ENCODE measurements at regions not wholly inside any gene's neighbourhood (a gene's known extent, or its start where the extent isn't known, plus 50 kb on each side); places are given as distances from the start of the nearest gene placed in this dataset.
A peak's percentile ranks its signal among the peaks of the same experiment; 100 is the strongest.
"Not testable (repeated sequence)": the region's sequence is repeated elsewhere in the genome, so short reads cannot be mapped to it uniquely, and the experiment has no call there.

DNA sequence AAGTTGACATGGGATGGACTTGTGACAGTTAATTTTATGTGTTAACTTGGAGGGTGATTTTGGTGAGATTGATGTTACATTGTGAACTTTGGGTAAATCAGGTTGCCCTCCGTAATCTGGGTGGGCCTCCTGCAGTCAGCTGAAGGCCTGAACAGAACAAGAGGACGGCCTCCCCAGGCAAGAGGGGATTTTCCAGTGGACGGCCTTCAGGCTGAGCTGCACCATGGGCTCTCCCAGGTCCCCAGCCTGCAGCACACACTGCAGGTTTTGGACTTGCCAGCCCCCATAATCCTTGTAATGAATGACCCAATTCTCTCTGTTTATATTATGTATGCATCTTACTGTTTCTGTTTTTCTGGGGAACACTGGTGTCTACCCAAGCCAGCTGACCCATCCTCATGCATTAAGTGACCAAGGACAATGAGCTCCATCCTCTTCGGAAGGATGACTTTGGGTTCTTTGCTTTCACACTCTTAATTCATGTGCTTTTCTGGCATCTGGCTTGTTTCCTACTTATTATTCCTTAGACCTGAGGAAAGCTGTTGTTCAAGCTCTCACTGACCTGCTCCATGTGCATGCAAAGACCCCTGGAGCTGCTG lies 64.2 kb downstream of the DACT2 start:
- no peak for DNase-seq
- no peak overlapping the region for H3K4me3 ChIP-seq
- H3K27me3 ChIP-seq, result no peaks in the 10 kb centered on the region; the same call in 1 of the 2 replicates
- no peaks in the 10 kb centered on the region for H3K36me3 ChIP-seq
- H3K4me1 ChIP-seq, result no peaks in the 10 kb centered on the region
- no peak overlapping the region for H3K27ac ChIP-seq
- H3K9me3 ChIP-seq (replicated peaks), result no peaks in the 10 kb centered on the region

DNA sequence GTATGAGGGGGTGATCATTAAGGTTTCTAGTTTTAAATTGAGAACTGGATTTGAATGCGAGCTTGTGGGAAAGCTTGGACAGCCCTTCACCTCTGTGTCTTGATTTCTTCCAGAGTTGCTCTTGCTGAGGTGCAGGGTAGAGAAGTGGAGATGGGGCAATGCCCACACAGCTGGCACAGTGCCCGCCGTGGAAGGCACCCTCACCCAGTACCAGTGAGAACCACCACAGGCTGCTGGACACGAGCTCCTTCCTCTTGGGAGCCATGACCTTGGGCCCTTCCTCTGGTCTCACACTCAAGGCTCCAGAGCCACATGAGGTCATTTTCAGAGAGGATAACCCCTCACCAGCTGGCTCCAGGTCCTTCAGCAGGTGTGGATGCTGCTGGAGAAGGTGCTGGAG lies 67.3 kb downstream of the DACT2 start:
- Histone ChIP-seq H3K27ac (no peak overlapping the region), H3K9me3 (replicated peaks) (no peaks in the 10 kb centered on the region), H3K36me3 (no peaks in the 10 kb centered on the region), H3K27me3 (peaks cover 6% of the 10 kb centered on the region; the same call in 1 of the 2 replicates), H3K4me3 (no peak overlapping the region), H3K4me1 (no peaks in the 10 kb centered on the region)
- no peak for DNase-seq

DNA sequence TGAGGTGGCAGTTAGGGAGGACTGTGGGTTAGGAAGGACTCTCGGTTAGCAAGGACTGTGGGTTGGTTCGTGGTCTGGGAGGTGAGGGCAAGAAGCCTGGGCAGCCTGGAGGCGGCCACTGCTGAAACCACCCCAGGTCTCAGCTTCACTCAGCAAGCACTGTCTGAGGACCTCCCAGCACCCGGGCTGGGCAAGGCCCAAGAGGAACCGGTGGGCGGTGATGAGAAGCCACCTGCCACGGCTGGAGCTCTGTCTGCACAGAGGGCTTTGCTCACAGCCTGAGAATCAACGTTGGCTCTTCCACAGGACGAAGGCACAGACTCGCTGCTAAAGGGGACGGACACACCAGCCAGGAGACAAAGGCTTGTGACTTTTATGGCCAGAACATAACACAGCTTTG lies 69.3 kb downstream of the DACT2 start:
- no peak overlapping the region for H3K27ac ChIP-seq
- no peaks in the 10 kb centered on the region for H3K4me1 ChIP-seq
- DNase-seq, result no peak
- no peaks in the 10 kb centered on the region for H3K9me3 ChIP-seq (replicated peaks)
- H3K27me3 ChIP-seq, result peaks cover 12% of the 10 kb centered on the region
- H3K36me3 ChIP-seq, result no peaks in the 10 kb centered on the region
- no peak overlapping the region for H3K4me3 ChIP-seq

DNA sequence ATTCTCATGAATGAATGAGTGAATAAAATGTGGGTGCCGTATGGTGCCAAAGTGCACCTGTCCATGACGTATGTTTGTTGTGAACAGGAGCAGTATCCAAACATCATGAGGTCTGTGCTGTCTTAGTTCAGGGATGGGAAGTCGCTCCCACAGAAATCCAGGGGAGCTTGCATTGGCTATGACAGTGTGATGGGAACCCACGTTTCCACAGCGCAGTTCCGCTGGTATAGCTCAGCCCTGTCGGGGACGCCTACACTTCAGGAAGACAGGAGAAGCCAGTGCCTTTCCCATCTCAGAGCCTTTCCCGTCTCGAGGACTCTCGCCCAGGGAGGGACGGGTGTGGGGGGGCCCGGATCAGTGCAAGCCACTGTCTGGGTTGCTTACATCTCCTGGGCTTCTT lies 69.8 kb downstream of the DACT2 start:
- Histone ChIP-seq H3K27ac (no peak overlapping the region), H3K36me3 (no peaks in the 10 kb centered on the region), H3K4me3 (no peak overlapping the region), H3K27me3 (peaks cover 12% of the 10 kb centered on the region), H3K9me3 (replicated peaks) (no peaks in the 10 kb centered on the region), H3K4me1 (no peaks in the 10 kb centered on the region)
- DNase-seq, result no peak

DNA sequence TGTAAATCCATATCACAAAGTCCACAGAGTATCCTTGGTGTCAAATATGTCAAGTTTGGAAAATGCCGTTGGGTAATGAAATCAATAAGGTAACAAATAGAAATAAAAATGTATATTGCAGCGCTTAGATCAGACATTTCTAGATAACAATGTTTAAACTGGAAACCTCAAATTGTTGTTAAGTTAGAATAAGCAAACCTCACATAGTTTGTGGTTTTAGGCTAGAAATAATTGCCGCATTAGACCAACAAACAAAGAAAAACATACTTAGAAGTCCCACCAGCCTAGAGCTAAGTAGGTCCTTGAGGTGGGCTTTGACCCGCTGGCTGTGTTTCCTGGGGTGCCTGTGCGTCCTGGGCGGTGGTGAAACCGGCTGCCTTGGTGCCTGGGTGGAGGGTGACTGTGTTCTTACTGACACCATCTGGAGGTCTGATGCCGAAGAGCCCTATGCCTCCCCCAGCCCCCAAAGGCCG lies 71.4 kb downstream of the DACT2 start:
- no peak for DNase-seq
- H3K4me3 ChIP-seq, result no peak overlapping the region
- no peaks in the 10 kb centered on the region for H3K9me3 ChIP-seq (replicated peaks)
- H3K27me3 ChIP-seq, result peaks cover 12% of the 10 kb centered on the region
- H3K36me3 ChIP-seq, result no peaks in the 10 kb centered on the region
- H3K27ac ChIP-seq, result no peak overlapping the region
- H3K4me1 ChIP-seq, result no peaks in the 10 kb centered on the region

DNA sequence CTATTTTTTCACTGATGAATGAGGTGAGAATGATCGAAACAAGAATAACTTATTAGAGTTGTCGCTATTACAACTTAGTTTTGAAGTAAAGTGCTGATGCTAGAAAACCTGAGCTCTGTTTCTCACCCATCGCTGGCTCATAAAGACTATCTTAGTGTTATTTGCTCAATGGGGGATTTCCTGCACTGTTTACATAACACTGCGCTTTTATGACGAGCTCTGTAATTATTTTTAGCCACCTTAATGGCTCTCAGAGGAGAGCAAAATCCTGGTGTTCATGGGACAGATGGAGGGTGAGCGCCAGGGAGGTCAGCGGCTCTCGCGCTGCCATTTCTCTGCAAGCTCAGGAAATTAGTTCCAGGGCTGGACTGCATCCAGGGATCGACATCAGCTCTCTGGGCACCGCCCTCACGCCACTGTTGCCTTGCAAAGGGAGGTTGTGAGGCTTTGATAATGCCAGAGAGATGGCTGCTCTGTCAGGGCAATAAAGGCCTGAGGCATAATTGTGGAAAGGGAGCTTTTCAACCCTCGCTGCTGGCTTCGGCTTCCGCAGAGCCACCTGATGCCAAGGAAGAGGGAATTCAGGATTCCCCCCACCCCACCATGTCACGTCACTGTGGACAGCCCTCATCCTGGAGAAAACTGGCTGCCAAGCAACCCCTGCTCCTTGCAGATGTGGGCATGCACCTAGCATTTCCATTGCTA lies 72.0 kb downstream of the DACT2 start:
- Histone ChIP-seq H3K9me3 (replicated peaks) (no peaks in the 10 kb centered on the region), H3K4me1 (no peaks in the 10 kb centered on the region), H3K4me3 (no peak overlapping the region), H3K27me3 (peaks cover 12% of the 10 kb centered on the region), H3K27ac (no peak overlapping the region), H3K36me3 (no peaks in the 10 kb centered on the region)
- DNase-seq, result peak; percentile 16 to 21

DNA sequence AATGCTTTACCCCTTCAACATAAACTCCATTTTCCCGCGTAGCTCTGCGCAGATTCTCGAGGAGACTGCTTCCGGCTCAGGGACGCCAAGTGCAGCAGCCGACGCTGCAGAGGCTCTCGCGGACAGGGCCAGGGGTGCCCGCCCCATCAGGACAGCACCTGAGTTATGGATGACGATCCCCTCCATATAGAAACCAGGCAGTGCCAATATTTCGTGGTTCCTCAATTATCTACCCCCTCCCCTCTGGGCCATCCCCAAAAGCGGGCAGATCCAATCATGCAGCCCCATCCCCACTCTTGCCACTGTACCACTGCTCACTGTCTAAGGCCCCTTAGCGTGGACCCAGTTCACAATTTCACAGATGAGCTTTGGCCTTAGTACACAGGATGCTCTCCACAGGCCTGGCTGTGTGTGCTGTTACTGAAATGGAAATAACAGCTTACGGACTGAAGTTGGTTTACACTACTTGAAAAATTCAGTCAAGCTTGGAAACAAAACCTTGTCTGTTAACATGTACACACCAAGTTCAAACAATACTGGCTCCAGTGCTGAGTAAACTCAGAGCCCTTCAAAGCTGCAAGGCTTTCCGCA lies 74.5 kb downstream of the DACT2 start:
- Histone ChIP-seq H3K27me3 (peaks cover 23% of the 10 kb centered on the region), H3K36me3 (no peaks in the 10 kb centered on the region), H3K9me3 (replicated peaks) (no peaks in the 10 kb centered on the region), H3K27ac (no peak overlapping the region), H3K4me3 (no peak overlapping the region), H3K4me1 (no peaks in the 10 kb centered on the region)
- no peak for DNase-seq

DNA sequence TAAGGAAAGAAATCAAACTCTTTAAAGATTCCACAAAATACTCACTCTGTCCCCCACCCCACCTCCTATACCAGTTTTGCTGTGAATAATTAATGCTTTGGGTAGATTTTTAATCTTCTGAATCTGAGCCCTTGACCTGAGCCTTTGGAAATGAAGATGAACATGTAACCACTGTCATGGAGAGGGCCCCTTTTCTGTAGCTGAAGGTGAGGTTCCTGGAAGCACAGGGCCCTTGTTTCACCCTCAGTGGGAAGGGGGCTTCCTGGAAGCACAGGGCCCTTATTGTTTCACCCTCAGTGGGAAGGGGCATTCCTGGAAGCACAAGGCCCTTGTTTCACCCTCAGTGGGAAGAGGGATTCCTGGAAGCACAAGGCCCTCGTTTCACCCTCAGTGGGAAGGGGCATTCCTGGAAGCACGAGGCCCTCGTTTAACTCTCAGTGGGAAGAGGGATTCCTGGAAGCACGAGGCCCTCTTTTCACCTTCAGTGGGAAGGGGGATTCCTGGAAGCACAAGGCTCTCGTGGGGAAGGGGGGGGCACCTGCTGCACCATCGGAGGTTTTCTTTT lies 75.7 kb downstream of the DACT2 start:
- H3K9me3 ChIP-seq (replicated peaks), result no peaks in the 10 kb centered on the region
- no peak overlapping the region for H3K27ac ChIP-seq
- H3K36me3 ChIP-seq, result no peaks in the 10 kb centered on the region
- no peak overlapping the region for H3K4me3 ChIP-seq
- no peak for DNase-seq
- H3K27me3 ChIP-seq, result peaks cover 23% of the 10 kb centered on the region
- no peaks in the 10 kb centered on the region for H3K4me1 ChIP-seq

DNA sequence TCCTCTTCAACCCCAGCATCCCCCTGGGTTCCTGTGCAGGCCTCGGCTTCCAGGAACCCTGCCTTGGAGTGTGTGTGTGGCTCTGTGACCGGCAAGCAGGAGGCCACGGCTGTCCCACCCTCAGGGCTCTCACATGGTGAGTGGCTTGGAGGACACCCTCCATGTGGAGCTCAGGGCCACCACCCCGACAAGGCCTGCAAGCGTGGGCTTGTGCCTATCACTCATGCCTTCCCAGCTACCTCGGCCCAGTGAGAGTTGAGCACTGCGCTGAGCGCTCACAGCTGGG lies 76.7 kb downstream of the DACT2 start:
- H3K27ac ChIP-seq, result no peak overlapping the region
- H3K9me3 ChIP-seq (replicated peaks), result no peaks in the 10 kb centered on the region
- no peak for DNase-seq
- H3K27me3 ChIP-seq, result peaks cover 18% of the 10 kb centered on the region
- no peaks in the 10 kb centered on the region for H3K4me1 ChIP-seq
- no peaks in the 10 kb centered on the region for H3K36me3 ChIP-seq
- H3K4me3 ChIP-seq, result no peak overlapping the region

DNA sequence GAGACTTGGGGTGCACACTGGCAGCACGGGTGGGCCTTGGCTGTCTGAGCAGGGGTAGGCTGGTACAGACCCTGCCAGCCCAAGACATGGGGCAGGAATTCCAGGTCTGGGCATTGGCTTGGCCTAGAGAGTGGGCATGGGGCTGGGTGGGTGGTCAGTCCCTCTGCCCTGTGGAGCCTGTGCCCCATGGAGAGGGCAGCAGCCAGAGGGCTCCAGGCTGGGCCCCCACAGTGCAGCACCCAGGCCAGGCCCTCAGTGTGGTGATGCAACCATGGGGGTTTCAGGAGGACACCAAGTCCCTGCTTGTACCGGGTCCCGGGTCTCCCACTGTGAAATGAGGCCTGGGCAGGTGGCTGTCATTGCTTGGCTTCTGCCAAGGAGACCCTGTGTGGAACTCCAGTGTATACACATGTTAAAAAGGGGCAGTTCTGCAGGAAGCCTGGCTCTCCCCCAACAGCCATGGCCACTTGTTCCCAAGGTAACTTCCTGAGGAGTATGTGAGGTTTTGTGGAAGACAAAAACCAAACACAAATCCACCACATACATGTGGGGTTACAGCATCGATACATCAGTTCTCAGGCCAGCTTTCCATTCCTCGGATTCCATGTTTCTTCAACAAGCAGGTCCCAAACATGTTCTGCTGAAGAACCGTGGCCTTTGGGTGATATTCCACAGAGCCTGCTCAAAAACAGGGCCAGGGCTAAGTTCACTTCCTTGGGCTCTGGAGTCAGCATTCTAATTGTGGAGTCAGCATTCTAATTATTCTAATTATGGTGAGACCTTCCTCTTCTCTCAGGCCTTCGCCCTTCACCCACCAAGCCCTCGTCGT lies 77.3 kb downstream of the DACT2 start:
- no peaks in the 10 kb centered on the region for H3K9me3 ChIP-seq (replicated peaks)
- peaks cover 17% of the 10 kb centered on the region for H3K27me3 ChIP-seq

DNA sequence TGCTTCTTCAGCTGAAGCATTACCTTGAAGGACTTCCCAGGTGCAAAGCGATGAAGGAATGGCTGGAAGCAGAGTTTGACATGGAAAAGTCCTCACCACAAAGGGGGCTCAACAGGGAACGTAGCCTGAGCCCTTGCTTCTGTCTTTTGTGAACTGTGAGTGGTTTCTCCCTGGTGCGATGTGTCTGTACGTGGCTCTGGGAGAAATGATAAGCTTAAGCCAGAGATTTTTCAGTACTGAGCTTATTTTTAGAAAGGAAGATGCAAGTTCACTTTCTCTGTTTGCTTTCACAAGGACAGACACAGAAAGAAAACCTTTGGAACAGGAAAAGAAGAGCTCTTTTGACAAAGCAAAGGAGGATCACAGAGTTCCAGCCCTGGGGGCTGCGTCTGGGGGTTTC lies 79.4 kb downstream of the DACT2 start:
- H3K36me3 ChIP-seq, result no peaks in the 10 kb centered on the region
- H3K27ac ChIP-seq, result no peak overlapping the region
- no peaks in the 10 kb centered on the region for H3K4me1 ChIP-seq
- H3K9me3 ChIP-seq (replicated peaks), result no peaks in the 10 kb centered on the region
- no peak for DNase-seq
- no peak overlapping the region for H3K4me3 ChIP-seq
- H3K27me3 ChIP-seq, result peaks cover 12% of the 10 kb centered on the region; the same call in 1 of the 2 replicates

More for the DNA sequence above, 77.3 kb downstream of the DACT2 start:
- no peaks in the 10 kb centered on the region for H3K4me1 ChIP-seq
- H3K27ac ChIP-seq, result no peak overlapping the region
- no peak for DNase-seq
- H3K4me3 ChIP-seq, result no peak overlapping the region
- no peaks in the 10 kb centered on the region for H3K36me3 ChIP-seq

DNA sequence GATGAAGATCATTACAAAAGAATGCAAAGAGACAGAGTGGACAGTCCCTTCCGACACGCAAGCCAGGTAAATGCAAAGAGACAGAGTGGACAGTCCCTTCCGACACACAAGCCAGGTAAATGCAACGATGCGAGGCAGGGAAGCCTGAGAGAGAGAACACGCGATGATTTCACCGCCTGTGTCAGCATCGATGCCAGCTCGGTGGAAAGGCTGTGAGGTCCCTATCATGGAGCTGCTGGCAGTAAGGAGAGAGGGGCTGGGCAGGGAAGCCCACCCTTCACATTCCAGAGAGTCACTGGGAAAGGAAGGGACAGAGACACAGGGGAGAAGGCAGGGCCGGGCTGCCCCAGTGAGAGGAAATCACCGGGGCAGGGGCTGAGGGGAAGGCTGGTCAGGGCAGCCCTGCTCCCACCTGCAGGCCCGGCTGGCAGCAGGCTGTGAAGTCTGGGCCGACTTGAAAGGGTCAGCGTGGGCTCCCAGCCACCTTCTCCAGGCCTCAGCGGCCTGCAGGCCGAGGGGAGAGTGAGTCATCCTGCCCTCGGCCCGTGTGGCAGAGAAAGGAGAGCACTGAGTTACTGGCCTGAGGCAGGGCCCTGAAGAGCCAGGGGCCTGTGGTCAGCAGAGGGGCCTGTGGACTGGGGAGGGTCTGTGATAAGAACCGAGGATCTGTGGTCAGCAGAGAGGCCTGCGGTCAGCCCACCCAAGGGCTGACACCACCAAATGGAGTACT lies 80.4 kb downstream of the DACT2 start:
- peak in 1 of 2 experiments; percentile 12 for DNase-seq
- no peaks in the 10 kb centered on the region for H3K36me3 ChIP-seq
- no peaks in the 10 kb centered on the region for H3K4me1 ChIP-seq
- H3K27me3 ChIP-seq, result peaks cover 12% of the 10 kb centered on the region; the same call in 1 of the 2 replicates
- no peaks in the 10 kb centered on the region for H3K9me3 ChIP-seq (replicated peaks)
- no peak overlapping the region for H3K4me3 ChIP-seq
- no peak overlapping the region for H3K27ac ChIP-seq

DNA sequence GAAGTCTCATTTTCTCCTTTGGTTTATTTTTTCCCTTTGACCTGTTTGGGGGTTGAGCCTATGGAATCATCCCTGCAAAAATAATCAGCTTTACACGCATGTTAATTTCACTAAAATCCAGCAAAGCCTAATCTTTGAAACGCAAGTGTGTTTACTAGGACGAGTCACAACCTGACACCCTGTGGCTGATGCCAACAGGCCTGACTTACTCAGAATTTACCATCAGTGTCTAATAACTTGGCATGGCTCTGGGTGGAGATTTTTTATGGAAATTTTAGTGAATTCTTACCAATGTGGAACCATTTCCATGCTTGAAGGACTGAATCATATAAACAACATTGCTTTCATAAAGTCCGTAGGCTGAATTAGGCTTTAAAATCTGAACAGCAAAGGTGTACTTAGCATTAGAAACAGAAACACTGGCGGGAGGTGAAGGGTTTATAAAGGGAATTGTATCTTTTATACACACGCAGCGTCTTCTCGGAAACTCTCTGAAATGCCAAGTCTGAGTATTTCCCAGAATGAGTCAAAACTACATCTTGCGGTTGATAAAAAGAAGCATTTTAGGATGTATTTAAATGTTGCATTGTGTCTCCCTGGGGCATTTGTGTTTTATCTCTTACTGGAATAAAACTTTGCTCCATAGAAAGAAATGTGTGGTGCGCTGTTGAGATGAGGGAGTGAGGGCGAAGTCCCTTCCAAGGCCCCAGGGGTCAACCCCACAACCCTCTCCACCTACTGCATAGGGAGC lies 81.2 kb downstream of the DACT2 start:
- Histone ChIP-seq H3K9me3 (replicated peaks) (no peaks in the 10 kb centered on the region), H3K27me3 (peaks cover 12% of the 10 kb centered on the region; the same call in 1 of the 2 replicates), H3K4me3 (no peak overlapping the region), H3K4me1 (no peaks in the 10 kb centered on the region), H3K27ac (no peak overlapping the region), H3K36me3 (no peaks in the 10 kb centered on the region)
- DNase-seq, result no peak

DNA sequence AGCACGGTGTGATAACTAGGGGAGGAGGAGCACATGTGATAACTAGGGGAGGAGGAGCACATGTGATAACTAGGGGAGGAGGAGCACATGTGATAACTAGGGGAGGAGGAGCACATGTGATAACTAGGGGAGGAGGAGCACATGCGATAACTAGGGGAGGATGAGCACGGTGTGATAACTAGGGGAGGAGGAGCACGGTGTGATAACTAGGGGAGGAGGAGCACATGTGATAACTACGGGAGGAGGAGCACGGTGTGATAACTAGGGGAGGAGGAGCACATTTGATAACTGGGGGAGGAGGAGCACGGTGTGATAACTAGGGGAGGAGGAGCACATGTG lies 85.7 kb downstream of the DACT2 start:
- H3K27me3 ChIP-seq; DNase-seq; H3K4me1 ChIP-seq; H3K27ac ChIP-seq; H3K4me3 ChIP-seq; H3K9me3 ChIP-seq (replicated peaks); H3K36me3 ChIP-seq: not testable (repeated sequence)
